ENCODE measurements at regions not wholly inside any gene's neighbourhood (a gene's known extent, or its start where the extent isn't known, plus 50 kb on each side); places are given as distances from the start of the nearest gene placed in this dataset.

DNA sequence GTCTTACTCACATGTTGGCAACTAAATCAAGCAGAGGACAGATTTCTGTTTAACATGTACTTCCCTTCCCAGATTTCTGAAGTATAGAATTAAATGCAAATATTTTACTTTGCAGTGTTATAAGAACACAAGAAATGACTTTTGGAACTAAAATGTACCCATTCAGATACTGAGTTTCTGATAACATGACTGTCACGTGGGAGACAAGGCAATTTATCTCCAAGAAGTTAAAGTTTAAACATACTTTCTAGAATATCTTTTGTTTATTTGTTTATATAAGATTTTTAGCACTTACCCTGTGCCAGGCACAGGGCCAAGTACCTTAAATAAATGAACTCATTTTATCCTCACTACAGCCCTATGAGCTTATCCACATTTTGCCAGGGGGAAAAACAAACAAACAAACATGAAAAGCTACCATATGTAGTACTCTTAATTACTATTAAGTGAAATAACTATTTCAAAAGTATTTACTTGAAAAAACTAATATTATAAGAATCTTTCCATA lies 807.1 kb upstream of the KCND2 start (continued):
- TF ChIP-seq, protein P1, sequence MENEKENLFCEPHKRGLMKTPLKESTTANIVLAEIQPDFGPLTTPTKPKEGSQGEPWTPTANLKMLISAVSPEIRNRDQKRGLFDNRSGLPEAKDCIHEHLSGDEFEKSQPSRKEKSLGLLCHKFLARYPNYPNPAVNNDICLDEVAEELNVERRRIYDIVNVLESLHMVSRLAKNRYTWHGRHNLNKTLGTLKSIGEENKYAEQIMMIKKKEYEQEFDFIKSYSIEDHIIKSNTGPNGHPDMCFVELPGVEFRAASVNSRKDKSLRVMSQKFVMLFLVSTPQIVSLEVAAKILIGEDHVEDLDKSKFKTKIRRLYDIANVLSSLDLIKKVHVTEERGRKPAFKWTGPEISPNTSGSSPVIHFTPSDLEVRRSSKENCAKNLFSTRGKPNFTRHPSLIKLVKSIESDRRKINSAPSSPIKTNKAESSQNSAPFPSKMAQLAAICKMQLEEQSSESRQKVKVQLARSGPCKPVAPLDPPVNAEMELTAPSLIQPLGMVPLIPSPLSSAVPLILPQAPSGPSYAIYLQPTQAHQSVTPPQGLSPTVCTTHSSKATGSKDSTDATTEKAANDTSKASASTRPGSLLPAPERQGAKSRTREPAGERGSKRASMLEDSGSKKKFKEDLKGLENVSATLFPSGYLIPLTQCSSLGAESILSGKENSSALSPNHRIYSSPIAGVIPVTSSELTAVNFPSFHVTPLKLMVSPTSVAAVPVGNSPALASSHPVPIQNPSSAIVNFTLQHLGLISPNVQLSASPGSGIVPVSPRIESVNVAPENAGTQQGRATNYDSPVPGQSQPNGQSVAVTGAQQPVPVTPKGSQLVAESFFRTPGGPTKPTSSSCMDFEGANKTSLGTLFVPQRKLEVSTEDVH (IDR thresholded peaks at IDR 0.05; ENCODE audit: low read depth, partially characterized antibody) = no peak
- no peak for TF ChIP-seq ETV6 (conservative IDR thresholded peaks at IDR 0.05 in 1 of 2, IDR thresholded peaks at IDR 0.05 in 1 of 2; ENCODE audit: borderline replicate concordance in 1 of 2, low read depth in 1 of 2)
- TF ChIP-seq, protein P2, sequence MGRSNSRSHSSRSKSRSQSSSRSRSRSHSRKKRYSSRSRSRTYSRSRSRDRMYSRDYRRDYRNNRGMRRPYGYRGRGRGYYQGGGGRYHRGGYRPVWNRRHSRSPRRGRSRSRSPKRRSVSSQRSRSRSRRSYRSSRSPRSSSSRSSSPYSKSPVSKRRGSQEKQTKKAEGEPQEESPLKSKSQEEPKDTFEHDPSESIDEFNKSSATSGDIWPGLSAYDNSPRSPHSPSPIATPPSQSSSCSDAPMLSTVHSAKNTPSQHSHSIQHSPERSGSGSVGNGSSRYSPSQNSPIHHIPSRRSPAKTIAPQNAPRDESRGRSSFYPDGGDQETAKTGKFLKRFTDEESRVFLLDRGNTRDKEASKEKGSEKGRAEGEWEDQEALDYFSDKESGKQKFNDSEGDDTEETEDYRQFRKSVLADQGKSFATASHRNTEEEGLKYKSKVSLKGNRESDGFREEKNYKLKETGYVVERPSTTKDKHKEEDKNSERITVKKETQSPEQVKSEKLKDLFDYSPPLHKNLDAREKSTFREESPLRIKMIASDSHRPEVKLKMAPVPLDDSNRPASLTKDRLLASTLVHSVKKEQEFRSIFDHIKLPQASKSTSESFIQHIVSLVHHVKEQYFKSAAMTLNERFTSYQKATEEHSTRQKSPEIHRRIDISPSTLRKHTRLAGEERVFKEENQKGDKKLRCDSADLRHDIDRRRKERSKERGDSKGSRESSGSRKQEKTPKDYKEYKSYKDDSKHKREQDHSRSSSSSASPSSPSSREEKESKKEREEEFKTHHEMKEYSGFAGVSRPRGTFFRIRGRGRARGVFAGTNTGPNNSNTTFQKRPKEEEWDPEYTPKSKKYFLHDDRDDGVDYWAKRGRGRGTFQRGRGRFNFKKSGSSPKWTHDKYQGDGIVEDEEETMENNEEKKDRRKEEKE (IDR thresholded peaks at IDR 0.05) = no peak
- TF ChIP-seq ZNF592 (IDR thresholded peaks at IDR 0.05) = no peak
- no peak for TF ChIP-seq CREB1 (IDR thresholded peaks at IDR 0.05; ENCODE audit: low read depth)
- TF ChIP-seq BCL11A (IDR thresholded peaks at IDR 0.05; ENCODE audit: low read depth, low read length) = no peak
- TF ChIP-seq POU2F2 (IDR thresholded peaks at IDR 0.05; ENCODE audit: borderline replicate concordance, low read depth, low read length) = no peak
- TF ChIP-seq SIN3A (IDR thresholded peaks at IDR 0.05; ENCODE audit: low read depth, low read length) = no peak
- no peak for TF ChIP-seq CREM (IDR thresholded peaks at IDR 0.05; ENCODE audit: low read depth)
- TF ChIP-seq FOXM1 (IDR thresholded peaks at IDR 0.05; ENCODE audit: low read depth, low read length) = no peak
- TF ChIP-seq YBX1 (IDR thresholded peaks at IDR 0.05) = no peak
